ENCODE measurements at regions not wholly inside any gene's neighbourhood (a gene's known extent, or its start where the extent isn't known, plus 50 kb on each side); places are given as distances from the start of the nearest gene placed in this dataset.

GRCh38 chr5:133877351-133878235, 90.8 kb downstream of the C5orf15 start:
- TF ChIP-seq POLR2AphosphoS5 (IDR thresholded peaks at IDR 0.05) (no peak), POLR2A (IDR thresholded peaks at IDR 0.05) (no peak)

Measured in prostate gland (tissue), 1 donor.